Inflammatory macrophage treated with lipopolysaccharide for 4 hours (primary cell): ENCODE measurements at regions not wholly inside any gene's neighbourhood (a gene's known extent, or its start where the extent isn't known, plus 50 kb on each side); places are given as distances from the start of the nearest gene placed in this dataset.

ENCODE experiments used
- DNase-seq: peaks from one replicate; pipeline ENCODE4 v3.0.0-alpha.2; 2020

DNA sequence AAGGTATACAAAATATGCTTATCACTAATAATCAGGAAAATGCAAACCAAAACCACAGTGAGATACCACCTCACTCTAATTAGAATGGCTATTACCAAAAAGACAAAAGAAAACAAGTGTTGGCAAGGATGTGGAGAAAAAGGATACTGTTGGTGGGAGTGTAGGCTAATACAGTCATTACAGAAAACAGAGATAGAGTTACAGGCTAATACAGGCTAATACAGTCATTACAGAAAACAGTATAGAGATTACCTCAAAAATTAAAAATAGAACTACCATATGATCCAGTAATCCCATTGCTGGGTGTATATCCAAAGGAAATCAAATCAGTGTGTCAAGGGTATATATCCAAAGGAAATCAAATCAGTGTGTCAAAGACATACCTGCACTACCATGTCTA lies 238.4 kb downstream of the PLPP3 start:
- DNase-seq: no peak

DNA sequence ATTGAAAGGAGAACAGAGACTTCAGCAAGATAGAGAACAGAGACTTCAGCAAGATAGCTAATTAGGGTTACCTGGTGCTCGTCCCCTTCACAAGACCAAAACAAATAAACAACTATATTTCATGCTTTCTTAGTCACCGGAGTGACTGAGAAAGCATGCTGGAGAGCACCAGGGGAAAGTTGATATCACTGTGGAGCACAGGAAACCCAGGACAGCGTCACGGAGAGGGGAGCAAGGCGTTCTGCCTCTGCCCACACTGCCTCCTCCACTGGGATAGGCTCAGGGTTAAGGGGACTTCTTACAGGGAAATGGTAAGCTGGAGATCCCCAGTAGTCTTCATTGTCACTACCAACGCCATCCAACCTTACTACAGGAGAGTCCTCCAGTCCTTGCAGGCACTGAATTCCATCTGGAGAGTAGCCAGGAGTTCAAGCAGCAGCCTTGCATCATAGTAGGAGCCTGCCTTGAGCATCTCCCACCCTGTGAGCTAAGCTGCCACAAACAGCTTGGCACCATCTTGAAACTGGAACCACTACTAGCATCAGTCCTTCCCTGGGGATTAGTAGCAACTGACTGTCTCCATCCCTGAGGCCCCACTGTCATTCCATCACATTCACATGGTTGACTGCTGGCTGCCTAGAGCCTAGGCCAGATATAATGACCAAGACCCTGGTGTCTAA lies 239.4 kb downstream of the PLPP3 start:
- DNase-seq: no peak

DNA sequence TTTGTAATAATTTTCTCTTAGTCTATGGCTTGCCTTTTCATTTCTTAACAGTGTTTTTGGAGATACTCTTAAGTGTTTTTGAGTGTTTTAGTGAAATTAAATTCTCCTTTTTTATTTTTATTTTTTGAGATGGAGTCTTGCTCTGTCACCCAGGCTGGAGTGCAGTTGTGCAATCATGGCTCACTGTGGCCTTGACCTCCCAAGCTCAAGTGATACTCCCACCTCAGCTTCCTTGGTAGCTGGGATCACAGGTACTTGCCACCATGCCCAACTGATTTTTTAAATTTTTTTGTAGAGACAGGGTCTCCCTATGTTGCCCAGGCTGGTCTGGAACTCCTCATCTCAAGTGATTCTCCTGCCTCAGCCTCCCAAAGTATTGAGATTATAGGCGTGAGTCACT lies 240.3 kb downstream of the PLPP3 start:
- no peak for DNase-seq

DNA sequence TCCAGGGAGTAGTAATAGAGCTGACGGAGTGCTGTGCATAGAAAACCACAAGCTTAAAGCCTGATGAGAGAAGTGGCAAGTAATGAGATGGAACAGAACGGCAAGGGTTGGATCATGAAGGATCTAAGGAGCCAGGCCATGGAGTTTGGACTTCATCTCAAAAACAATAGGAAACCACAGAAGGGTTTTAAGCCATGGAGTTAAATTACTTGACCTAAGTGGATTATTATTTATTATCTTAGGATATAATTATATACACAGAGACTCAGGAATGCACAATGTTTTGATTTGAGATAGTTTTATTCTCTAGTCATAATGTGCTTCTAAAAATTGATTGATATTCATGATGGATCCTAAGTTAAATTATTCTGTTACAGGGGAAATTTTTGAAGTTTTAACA lies 242.4 kb downstream of the PLPP3 start:
- no peak for DNase-seq

- DNase-seq: no peak
These were observed 244.0 kb downstream of the PLPP3 start for GRCh38 chr1:56335394-56335793.

GRCh38 chr1:56334047-56334446 lies 245.3 kb downstream of the PLPP3 start:
- DNase-seq: no peak

DNA sequence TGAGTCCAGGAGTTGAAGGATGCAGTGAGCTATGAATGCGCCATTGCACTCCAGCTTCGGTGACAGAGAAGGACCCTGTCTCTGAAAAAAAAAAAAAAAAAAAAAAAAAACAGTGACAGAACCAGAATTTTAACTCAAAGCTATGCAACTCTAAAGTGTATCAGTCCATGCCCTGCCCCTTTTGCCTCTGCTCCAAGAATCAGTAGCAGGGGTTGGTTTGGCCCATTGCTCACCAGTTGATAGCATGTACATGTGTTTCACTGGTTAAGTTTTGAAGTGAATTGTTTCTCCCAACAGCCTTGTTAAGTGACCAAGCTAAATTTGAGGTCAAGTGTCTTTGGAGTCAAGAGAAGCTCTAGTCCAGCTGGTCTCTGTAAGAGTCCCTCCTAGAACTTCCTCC lies 245.9 kb downstream of the PLPP3 start:
- DNase-seq: no peak

- DNase-seq: peak; percentile 89
These were observed 247.3 kb downstream of the PLPP3 start for GRCh38 chr1:56331892-56332567.

DNA sequence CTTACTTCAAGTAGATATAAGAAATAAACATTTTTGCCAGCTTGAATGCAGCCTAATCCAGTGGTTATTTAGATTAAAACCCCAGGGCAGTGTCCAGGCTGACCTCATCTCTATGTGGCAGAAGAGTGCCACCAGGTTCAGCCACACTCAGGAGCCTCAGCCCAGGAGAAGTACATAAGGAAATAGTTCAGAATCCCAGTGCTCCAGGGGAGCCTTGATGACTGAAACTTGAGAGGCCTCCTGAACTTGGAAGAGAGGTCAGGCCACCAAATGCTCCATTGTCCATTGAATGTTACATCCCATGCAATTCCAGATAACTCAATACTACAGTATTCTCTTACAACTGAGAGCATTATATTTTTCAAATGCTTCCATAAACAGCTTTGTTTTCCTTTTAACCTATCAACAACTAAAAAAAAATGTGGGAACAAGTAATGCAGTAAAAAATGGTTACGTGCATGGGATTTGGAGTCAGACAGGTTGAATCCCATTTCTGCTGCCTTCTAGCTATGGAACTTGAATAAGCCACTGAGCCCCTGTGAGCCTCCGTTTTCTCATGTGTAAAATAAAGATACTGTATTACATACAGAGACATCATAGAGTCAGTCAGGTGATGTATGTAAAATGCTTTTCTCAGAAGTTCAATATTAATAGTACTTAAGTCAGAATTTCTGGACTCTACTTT lies 248.0 kb downstream of the PLPP3 start:
- DNase-seq: no peak

GRCh38 chr1:56330391-56331026 lies 248.9 kb downstream of the PLPP3 start:
- DNase-seq: peak; percentile 94

- peak; percentile 86 for DNase-seq
These were observed 249.4 kb downstream of the PLPP3 start for GRCh38 chr1:56329970-56330369.

- DNase-seq: no peak
These were observed 252.2 kb downstream of the PLPP3 start for GRCh38 chr1:56327195-56327594.

GRCh38 chr1:56326056-56326455 lies 253.3 kb downstream of the PLPP3 start:
- DNase-seq: no peak

- DNase-seq: no peak
These were observed 254.9 kb downstream of the PLPP3 start for GRCh38 chr1:56324504-56324903.

DNA sequence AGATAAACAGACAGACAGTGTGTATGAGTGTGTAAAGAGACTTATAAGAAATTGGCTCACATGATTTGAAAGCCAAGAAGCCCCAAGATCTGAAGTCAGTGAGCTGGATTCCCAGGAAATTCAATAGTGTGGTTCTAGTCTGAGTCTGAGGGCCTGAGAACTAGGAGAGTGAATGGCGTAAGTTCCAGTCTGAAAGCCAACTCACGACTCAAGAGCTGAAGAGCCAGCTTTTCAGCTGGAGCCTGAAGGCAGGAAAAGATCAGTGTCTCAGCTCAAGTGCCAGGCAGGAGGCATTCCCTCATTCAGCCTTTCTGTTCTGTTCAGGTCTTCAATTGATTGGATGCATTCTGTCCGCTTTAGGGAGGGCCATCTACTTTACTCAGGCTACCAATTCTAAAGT lies 257.2 kb downstream of the PLPP3 start:
- no peak for DNase-seq

GRCh38 chr1:56321150-56321490 lies 258.2 kb downstream of the PLPP3 start:
- DNase-seq: no peak

GRCh38 chr1:56320464-56321149 lies 258.8 kb downstream of the PLPP3 start:
- DNase-seq: no peak

GRCh38 chr1:56317722-56318121 lies 261.6 kb downstream of the PLPP3 start:
- no peak for DNase-seq

DNA sequence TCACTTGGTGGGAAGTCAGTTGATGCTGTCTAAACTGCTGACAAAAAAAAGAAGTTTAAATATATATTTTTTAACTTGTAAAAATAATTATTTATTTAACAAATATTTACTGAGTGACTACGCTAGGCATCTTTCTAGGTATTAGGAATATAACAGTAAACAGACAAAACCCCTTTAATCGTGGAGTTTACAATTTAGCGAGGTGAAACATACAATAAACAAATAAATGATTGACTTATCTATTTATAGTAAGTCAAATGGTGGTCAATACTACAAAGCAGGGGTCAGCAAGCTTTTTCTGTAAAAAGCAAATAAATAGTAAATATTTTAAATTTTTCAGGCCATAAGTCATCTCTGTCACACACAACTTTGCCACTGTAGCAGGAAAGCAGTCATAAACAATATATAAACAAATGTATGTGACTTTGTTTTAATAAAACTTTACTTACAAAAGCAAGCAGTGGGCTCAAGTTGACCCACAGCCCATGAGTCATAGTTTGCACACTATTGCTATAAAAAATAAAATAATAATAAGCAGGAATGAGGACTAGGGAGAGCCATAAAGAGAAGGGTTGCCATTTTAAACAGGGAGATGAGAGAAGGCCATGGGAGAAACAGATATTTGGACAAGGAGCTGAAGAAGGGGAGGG lies 263.9 kb downstream of the PLPP3 start:
- no peak for DNase-seq

- no peak for DNase-seq
These were observed 265.8 kb downstream of the PLPP3 start for GRCh38 chr1:56313560-56313959.

- no peak for DNase-seq
These were observed 267.6 kb downstream of the PLPP3 start for GRCh38 chr1:56311766-56312165.

GRCh38 chr1:56310945-56311344 lies 268.4 kb downstream of the PLPP3 start:
- no peak for DNase-seq

- DNase-seq: no peak
These were observed 270.3 kb downstream of the PLPP3 start for GRCh38 chr1:56309065-56309464.
